ENCODE measurements at regions not wholly inside any gene's neighbourhood (a gene's known extent, or its start where the extent isn't known, plus 50 kb on each side); places are given as distances from the start of the nearest gene placed in this dataset.
A peak's percentile ranks its signal among the peaks of the same experiment; 100 is the strongest.

- no peaks in the 10 kb centered on the region for H3K4me1 ChIP-seq (ENCODE audit: control insufficient read depth, extremely low read depth, insufficient read depth, low read length)
- no peaks in the 10 kb centered on the region for H3K79me2 ChIP-seq (ENCODE audit: control insufficient read depth, insufficient read depth, low read length)
- no peaks in the 10 kb centered on the region for H3K27me3 ChIP-seq (ENCODE audit: control insufficient read depth, extremely low read depth, insufficient read depth, low read length)
- FAIRE-seq (peak; percentile 43), DNase-seq (ENCODE audit: low read depth, low spot score) (no peak)
- no peaks in the 10 kb centered on the region for H3K9me3 ChIP-seq (ENCODE audit: control insufficient read depth, low read depth, low read length)
- H4K20me1 ChIP-seq (ENCODE audit: control insufficient read depth, extremely low read depth, insufficient read depth, low read length): no peaks in the 10 kb centered on the region
- no peak overlapping the region for H3K27ac ChIP-seq (ENCODE audit: control insufficient read depth, insufficient read depth, low read length)
- H3K4me3 ChIP-seq (ENCODE audit: control insufficient read depth in 2 of 3, extremely low read depth in 1 of 3, insufficient read depth in 2 of 3, low read depth in 1 of 3, low read length in 3 of 3): no peak overlapping the region
- H3K36me3 ChIP-seq (ENCODE audit: control insufficient read depth in 2 of 2, extremely low read depth in 1 of 2, insufficient read depth in 2 of 2, low read length in 2 of 2): no peaks in the 10 kb centered on the region
- H2AFZ ChIP-seq (ENCODE audit: control insufficient read depth, low read length): no peak overlapping the region
- TF ChIP-seq, protein P1, sequence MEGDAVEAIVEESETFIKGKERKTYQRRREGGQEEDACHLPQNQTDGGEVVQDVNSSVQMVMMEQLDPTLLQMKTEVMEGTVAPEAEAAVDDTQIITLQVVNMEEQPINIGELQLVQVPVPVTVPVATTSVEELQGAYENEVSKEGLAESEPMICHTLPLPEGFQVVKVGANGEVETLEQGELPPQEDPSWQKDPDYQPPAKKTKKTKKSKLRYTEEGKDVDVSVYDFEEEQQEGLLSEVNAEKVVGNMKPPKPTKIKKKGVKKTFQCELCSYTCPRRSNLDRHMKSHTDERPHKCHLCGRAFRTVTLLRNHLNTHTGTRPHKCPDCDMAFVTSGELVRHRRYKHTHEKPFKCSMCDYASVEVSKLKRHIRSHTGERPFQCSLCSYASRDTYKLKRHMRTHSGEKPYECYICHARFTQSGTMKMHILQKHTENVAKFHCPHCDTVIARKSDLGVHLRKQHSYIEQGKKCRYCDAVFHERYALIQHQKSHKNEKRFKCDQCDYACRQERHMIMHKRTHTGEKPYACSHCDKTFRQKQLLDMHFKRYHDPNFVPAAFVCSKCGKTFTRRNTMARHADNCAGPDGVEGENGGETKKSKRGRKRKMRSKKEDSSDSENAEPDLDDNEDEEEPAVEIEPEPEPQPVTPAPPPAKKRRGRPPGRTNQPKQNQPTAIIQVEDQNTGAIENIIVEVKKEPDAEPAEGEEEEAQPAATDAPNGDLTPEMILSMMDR (optimal IDR thresholded peaks at IDR 0.05 in 1 of 3, IDR thresholded peaks at IDR 0.05 in 1 of 3, conservative IDR thresholded peaks at IDR 0.05 in 1 of 3; ENCODE audit: extremely low read depth in 1 of 3, insufficient read depth in 2 of 3, low read length in 3 of 3): no peak
- TF ChIP-seq EZH2 (IDR thresholded peaks at IDR 0.05; ENCODE audit: low read length): no peak
- no peak overlapping the region for H3K4me2 ChIP-seq (ENCODE audit: control insufficient read depth, extremely low read depth, insufficient read depth, low read depth, low read length)
- dilution Hi-C loops (cut with MboI; ENCODE audit: extremely low pct_ligation_motif_present, low sequenced_read_pairs): no loop called here
- no peak overlapping the region for H3K9ac ChIP-seq (ENCODE audit: control insufficient read depth, extremely low read depth, insufficient read depth, low read length)
- no peaks in the 10 kb centered on the region for H3K9me1 ChIP-seq (ENCODE audit: control insufficient read depth, extremely low read depth, insufficient read depth, low read length)
Observed at GRCh38 chr3:30131191-30131590, 475.2 kb upstream of the TGFBR2 start.

DNA sequence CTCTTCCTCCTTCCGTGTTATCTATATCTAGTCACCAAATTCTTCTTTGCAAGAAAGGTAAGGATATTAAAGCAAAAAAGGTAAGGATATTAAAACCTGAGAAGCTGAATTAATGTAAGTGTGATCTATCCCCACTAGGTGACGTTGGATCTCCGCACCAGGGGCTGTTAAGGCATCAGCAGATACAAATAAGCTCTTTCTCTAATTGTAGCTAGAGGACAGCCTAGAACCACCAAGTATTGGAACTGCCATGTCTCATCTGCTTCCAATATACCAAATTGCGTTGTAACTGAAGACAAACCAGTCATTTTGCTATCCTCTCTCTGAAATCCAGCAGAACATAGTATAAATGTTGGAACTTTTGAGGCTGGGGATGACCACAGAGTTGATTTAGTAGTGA lies 471.2 kb upstream of the TGFBR2 start:
- Histone ChIP-seq H3K9me3 (ENCODE audit: control insufficient read depth, low read depth, low read length) (no peaks in the 10 kb centered on the region), H3K36me3 (ENCODE audit: control insufficient read depth in 2 of 2, extremely low read depth in 1 of 2, insufficient read depth in 2 of 2, low read length in 2 of 2) (no peaks in the 10 kb centered on the region), H3K4me2 (ENCODE audit: control insufficient read depth, extremely low read depth, insufficient read depth, low read depth, low read length) (no peak overlapping the region), H3K27me3 (ENCODE audit: control insufficient read depth, extremely low read depth, insufficient read depth, low read length) (no peaks in the 10 kb centered on the region), H3K4me1 (ENCODE audit: control insufficient read depth, extremely low read depth, insufficient read depth, low read length) (no peaks in the 10 kb centered on the region), H3K9me1 (ENCODE audit: control insufficient read depth, extremely low read depth, insufficient read depth, low read length) (no peaks in the 10 kb centered on the region), H3K79me2 (ENCODE audit: control insufficient read depth, insufficient read depth, low read length) (no peaks in the 10 kb centered on the region), H2AFZ (ENCODE audit: control insufficient read depth, low read length) (no peak overlapping the region), H3K9ac (ENCODE audit: control insufficient read depth, extremely low read depth, insufficient read depth, low read length) (no peak overlapping the region), H3K4me3 (ENCODE audit: control insufficient read depth in 2 of 3, extremely low read depth in 1 of 3, insufficient read depth in 2 of 3, low read depth in 1 of 3, low read length in 3 of 3) (no peak overlapping the region), H3K27ac (ENCODE audit: control insufficient read depth, insufficient read depth, low read length) (no peak overlapping the region), H4K20me1 (ENCODE audit: control insufficient read depth, extremely low read depth, insufficient read depth, low read length) (no peaks in the 10 kb centered on the region)
- DNase-seq (ENCODE audit: low read depth, low spot score): no peak
- dilution Hi-C loops (cut with MboI; ENCODE audit: extremely low pct_ligation_motif_present, low sequenced_read_pairs): no loop called here
- FAIRE-seq: no peak
- no peak for TF ChIP-seq EZH2 (IDR thresholded peaks at IDR 0.05; ENCODE audit: low read length)
- TF ChIP-seq, protein P1 (optimal IDR thresholded peaks at IDR 0.05 in 1 of 3, IDR thresholded peaks at IDR 0.05 in 1 of 3, conservative IDR thresholded peaks at IDR 0.05 in 1 of 3; ENCODE audit: extremely low read depth in 1 of 3, insufficient read depth in 2 of 3, low read length in 3 of 3): no peak
